NCI-H1436 (cell line): ENCODE measurements at regions not wholly inside any gene's neighbourhood (a gene's known extent, or its start where the extent isn't known, plus 50 kb on each side); places are given as distances from the start of the nearest gene placed in this dataset.

Source experiments
- DNase-seq: peaks from one replicate; lab custom pipeline; 2025; lab: John Stamatoyannopoulos, UW

- DNase-seq = no peak
Observed at GRCh38 chr7:51679358-51679757, 362.7 kb upstream of the COBL start.

GRCh38 chr7:51666751-51667150 is 350.1 kb upstream of the COBL start:
- no peak for DNase-seq

GRCh38 chr7:51666266-51666665 is 349.7 kb upstream of the COBL start:
- DNase-seq = no peak

DNA sequence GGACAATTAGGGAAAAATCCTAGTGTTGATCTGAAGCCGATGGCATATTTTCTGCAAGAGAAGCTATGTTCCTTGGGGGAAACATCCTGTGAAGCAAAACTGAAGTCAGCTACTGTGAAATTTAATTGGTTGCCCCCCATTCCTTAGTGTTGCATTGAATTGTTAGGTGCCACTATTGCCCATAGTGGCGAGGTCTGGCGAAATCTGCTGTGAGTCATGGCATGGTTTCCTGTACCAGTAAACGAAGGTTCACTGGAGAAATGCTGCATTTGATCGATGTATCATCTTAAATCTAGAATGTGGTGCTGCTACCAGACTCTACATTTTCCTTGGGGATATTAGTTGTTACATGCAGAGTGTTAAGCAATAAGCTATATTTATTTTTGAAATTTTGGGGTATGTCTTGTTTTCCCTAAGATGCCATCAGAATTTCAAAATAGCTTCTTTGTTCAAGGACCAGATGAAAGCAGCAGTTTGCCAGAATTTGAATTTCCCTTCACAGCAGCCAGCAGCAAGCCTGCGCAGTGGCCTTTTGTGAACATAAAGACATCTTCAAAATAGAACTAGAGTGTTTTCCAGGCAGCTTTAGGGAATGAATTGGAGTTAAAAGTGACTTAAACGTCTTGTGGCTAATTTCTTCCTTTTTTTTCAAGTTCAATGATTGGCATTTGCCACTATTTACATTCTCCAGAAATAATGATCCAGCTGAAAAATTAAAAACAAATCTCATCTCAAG is 348.6 kb upstream of the COBL start:
- no peak for DNase-seq

DNA sequence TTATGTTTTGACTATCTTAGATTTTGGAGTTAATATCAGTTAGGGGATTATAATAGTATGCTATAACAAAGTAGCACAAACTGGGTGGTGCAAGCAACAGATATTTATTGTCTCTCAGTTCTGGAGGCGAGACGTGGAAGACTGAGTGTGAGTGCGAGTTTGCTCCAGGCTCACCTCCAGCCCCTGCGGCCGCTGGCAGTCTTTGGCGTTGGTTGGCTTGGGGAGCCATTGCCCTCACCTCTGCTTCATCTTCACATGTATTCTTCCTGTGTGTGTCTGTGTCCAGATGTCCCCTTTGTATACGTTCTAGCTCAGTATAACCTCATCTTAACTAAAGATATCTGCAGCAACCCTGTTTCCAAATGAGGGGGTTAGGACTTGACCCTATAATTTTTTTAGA is 343.9 kb upstream of the COBL start:
- DNase-seq = no peak

DNA sequence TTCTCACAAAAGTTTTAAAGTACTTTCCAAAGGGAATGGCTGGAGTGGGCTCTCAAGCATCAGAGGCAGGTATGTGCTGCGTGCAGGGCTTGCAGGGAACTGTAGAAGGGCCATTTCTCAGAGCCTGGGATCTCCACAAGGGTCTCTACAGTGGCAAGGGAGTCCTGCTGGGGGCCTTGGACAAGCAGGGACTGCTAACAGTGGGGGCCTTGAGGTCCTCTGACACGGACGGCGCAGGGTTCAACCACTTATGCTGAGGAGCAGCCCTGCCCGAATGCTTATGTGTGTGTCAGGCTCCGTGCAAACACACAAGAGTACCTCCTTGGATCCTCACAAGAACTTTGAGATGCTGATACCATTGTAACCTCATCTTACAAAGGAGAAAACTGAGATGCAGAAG is 342.1 kb upstream of the COBL start:
- no peak for DNase-seq

DNA sequence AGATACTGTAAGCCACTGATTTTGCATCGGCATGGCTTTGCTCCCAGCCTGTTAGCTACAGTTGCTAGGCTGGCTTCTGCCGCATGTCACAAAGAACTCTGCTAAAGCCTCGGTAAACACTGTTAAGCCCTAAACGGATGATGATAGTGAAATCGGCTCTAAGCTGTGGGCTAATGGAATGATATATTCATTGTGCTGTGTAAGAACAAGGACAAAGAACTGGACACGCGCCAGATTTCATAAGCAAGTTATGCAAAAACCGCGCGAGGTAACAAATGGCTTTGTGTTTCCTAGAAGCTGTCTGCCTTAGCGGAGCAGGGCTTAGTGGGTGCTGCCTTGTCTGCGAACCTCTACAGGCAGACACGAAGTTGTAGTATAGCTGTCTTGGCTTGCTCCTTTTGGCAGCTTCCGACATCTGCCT is 331.3 kb upstream of the COBL start:
- no peak for DNase-seq

- DNase-seq = no peak
Observed at GRCh38 chr7:51647486-51647885, 330.9 kb upstream of the COBL start.

- DNase-seq = no peak
Observed at GRCh38 chr7:51645702-51646298, 329.2 kb upstream of the COBL start.

GRCh38 chr7:51645255-51645654 is 328.6 kb upstream of the COBL start:
- no peak for DNase-seq

GRCh38 chr7:51644216-51644615 is 327.6 kb upstream of the COBL start:
- DNase-seq = no peak

DNA sequence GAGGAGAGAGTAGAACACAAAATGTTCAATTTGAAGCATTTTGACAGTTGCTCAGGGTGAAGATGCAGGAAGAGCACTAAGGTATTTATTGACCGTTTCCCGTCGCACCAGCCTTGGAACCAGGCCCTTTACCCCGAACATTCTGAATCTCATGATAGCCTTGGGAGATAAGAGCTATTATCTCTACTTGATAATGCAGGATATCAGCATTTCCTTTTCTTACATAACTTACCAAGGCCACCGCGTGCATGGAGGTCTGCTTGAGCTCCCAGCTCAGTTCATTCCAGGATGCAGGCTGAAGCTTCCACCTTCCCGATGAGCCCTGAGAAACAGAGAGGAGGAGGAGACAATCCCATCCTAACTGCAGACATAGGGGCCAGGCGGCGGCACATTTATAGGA is 324.2 kb upstream of the COBL start:
- DNase-seq = no peak

DNA sequence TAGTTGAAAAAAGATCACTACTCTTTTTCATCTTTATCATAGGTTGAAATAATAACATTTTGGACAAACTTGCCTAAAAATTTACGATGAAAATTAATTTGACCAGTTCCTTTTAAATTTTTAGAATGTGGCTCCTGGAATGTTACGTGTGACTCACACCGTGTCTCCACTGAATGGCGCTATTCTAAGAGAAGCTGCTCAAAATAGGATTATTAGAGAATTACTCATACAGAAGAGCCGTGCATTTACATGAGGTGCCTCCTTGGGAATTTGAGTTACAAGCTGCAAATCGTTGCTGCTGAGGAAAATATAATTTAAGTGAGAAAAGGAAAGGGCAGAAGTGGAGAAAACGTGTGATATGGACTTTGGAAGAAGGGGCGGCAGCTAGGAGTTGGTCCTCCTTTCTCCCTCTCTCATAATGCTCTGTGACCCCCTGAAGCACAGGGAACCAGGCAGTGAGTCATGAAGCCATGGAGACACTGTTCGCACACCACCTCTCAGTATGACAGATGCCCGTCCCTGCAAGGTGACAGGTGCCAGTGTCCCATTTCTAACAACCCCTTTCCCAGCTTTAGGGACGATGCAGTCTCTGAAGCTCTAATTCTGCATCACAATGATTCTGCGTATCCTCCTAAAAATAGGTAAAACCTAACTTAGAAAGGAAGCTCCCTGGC is 323.2 kb upstream of the COBL start:
- DNase-seq = no peak

DNA sequence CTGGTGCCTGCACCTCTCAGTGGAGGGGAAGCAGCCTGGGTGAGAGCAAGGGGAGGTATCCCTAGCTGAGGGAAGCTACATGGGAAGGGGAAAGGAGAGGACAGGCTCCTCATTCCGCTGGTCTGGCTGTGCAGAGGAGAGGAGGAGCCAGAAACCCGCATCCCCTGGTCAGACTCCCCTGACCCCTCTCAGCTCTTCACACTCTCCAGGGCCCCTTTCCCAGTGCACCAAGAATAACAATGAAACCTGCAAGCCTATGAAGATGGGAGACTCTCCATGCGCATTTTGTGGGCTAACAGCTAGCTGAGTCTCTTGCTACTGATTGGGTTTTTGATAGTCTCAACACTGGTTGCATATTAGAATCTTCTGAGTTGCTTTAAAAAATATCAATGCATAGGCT is 319.9 kb upstream of the COBL start:
- DNase-seq = no peak

DNA sequence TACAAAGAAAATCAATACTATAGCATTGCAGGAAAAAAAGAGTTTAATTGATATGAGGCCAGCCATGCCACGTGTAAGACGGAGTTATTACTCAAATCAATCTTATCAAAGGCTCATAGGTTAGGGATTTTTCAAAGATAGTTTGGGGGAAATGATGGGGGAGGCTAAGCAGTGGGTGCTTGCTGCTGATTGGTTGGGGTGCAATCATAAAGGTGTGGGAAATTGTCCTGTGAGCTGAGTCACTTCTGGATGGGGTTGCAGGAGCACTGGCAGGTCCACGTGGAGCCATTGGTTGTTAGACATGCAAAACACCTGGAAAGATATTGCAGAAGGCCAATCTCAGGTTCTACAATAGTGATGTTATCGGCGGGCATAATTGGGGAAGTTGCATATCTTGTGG is 319.2 kb upstream of the COBL start:
- no peak for DNase-seq

- no peak for DNase-seq
Observed at GRCh38 chr7:51634538-51634937, 317.9 kb upstream of the COBL start.

- no peak for DNase-seq
Observed at GRCh38 chr7:51634025-51634424, 317.4 kb upstream of the COBL start.

DNA sequence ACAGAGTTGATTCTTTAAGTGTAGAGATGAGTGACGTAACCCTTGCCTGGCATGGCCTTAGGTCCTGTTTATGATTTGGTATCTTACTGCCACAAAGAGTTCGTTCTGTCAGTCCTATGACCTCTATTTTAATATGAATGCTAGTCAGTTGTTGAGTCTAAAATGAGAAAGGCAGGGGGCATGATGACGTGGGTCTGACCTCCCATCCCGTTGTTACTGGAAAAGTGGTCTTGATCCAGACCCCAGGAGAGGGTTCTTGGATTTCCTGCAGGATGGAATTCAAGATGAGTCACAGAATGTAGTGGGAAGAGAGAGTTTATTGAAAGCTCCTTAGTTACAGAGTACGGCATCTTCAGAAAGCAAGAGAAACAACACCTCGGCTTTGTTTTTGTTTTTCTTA is 317.0 kb upstream of the COBL start:
- DNase-seq = no peak

- DNase-seq = no peak
Observed at GRCh38 chr7:51633006-51633405, 316.4 kb upstream of the COBL start.

DNA sequence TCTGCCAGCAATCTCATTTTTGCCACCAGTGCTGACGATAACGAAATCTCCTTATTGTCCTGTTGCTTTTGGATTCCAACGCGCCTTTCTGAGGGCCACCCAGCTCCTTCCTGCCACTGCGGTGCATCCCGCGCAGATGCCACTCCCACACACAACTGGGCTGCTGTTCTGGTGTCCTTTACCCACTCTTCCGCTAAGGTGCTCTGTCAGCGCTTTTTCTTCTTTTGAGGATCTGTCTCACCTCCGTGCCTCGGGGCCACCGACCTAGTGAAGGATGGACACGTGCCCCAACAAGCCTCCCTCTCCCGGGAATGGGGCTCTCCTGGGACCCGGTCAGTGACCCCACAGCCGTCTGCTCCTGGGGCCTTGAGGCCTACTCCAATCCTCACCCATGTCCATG is 314.3 kb upstream of the COBL start:
- no peak for DNase-seq

- no peak for DNase-seq
Observed at GRCh38 chr7:51629206-51629605, 312.6 kb upstream of the COBL start.

GRCh38 chr7:51621956-51622355 is 305.3 kb upstream of the COBL start:
- DNase-seq = no peak

- DNase-seq = no peak
Observed at GRCh38 chr7:51620706-51621105, 304.1 kb upstream of the COBL start.

- DNase-seq = no peak
Observed at GRCh38 chr7:51619880-51620279, 303.3 kb upstream of the COBL start.
